Loucy (cell line): ENCODE measurements at regions not wholly inside any gene's neighbourhood (a gene's known extent, or its start where the extent isn't known, plus 50 kb on each side); places are given as distances from the start of the nearest gene placed in this dataset.

Source experiments
- H2AFZ ChIP-seq: fragments of 200-600 bp; sonication (generic); 2 replicates; pipeline ENCODE4 v1.6.0; 2016; ENCODE audit warnings: antibody characterized with exemption, mild to moderate bottlenecking, low read length, moderate library complexity
- H3F3A ChIP-seq: fragments of 200-600 bp; 2 replicates; pipeline ENCODE4 v1.6.0; 2016; ENCODE audit warnings: antibody characterized with exemption, low read depth, mild to moderate bottlenecking
- H3K27me3 ChIP-seq: fragments of 200-600 bp; sonication (generic); 2 replicates; pipeline ENCODE4 v1.6.1; 2014; ENCODE audit warnings: low read length, mild to moderate bottlenecking; ENCODE audit not compliant: insufficient read depth, poor library complexity, severe bottlenecking
- H3K36me3 ChIP-seq: fragments of 200-600 bp; sonication (generic); 2 replicates; pipeline ENCODE4 v1.6.1; 2016; ENCODE audit warnings: low read length; ENCODE audit not compliant: insufficient read depth
- H3K4me1 ChIP-seq: fragments of 200-600 bp; sonication (generic); 2 replicates; pipeline ENCODE4 v1.5.1; 2014; ENCODE audit warnings: low read length, mild to moderate bottlenecking; ENCODE audit not compliant: insufficient read depth, poor library complexity, severe bottlenecking
- H3K4me2 ChIP-seq: fragments of 200-600 bp; sonication (generic); 2 replicates; pipeline ENCODE4 v1.6.0; 2014; ENCODE audit warnings: antibody characterized with exemption, low read length, low read depth, mild to moderate bottlenecking; ENCODE audit not compliant: poor library complexity, severe bottlenecking
- H3K4me3 ChIP-seq: fragments of 200-600 bp; sonication (generic); 2 replicates; pipeline ENCODE4 v1.5.1; 2014; ENCODE audit warnings: low read length, mild to moderate bottlenecking, mixed read lengths; ENCODE audit not compliant: poor library complexity, severe bottlenecking
- H3K79me2 ChIP-seq: fragments of 200-600 bp; sonication (generic); 2 replicates; pipeline ENCODE4 v1.6.1; 2014; ENCODE audit warnings: low read length; ENCODE audit not compliant: insufficient read depth
- H3K9ac ChIP-seq: fragments of 200-600 bp; sonication (generic); 2 replicates; pipeline ENCODE4 v1.6.0; 2014; ENCODE audit warnings: mild to moderate bottlenecking, low read depth, low read length, moderate library complexity; ENCODE audit not compliant: poor library complexity, severe bottlenecking
- H3K9me2 ChIP-seq: fragments of 200-600 bp; sonication (generic); replicated peaks from 2 replicates; pipeline ENCODE4 v1.6.1; 2016; ENCODE audit warnings: low read depth, low read length, mixed read lengths
- H3K9me3 ChIP-seq: fragments of 200-600 bp; sonication (generic); 2 replicates; pipeline ENCODE4 v1.6.1; 2014; ENCODE audit warnings: mild to moderate bottlenecking, antibody characterized with exemption, low read length, low read depth; ENCODE audit not compliant: insufficient read depth
- H4K20me1 ChIP-seq: fragments of 200-600 bp; sonication (generic); 2 replicates; pipeline ENCODE4 v1.6.0; 2014; ENCODE audit warnings: antibody characterized with exemption, low read length, mild to moderate bottlenecking; ENCODE audit not compliant: insufficient read depth, poor library complexity, severe bottlenecking
- CTCF ChIP-seq: fragments of 200-600 bp; sonication (generic); conservative IDR thresholded peaks from 2 replicates; pipeline ENCODE4 v1.5.1; 2014; ENCODE audit warnings: mild to moderate bottlenecking, antibody characterized with exemption, low read length
- EZH2phosphoT487 ChIP-seq: fragments of 200-600 bp; IDR thresholded peaks from 2 replicates; pipeline ENCODE4 v1.6.1; 2018; ENCODE audit warnings: antibody characterized with exemption, mild to moderate bottlenecking, moderate library complexity, borderline replicate concordance

GRCh38 chr6:118752803-118753202 lies 101.4 kb upstream of the CEP85L start:
- Histone ChIP-seq H3K79me2 (no peaks in the 10 kb centered on the region), H3K36me3 (no peaks in the 10 kb centered on the region), H3K4me2 (no peak overlapping the region), H3K9ac (no peak overlapping the region), H3F3A (peaks cover 3% of the 10 kb centered on the region; the same call in 1 of the 2 replicates), H2AFZ (no peak overlapping the region), H3K27me3 (no peaks in the 10 kb centered on the region), H4K20me1 (no peaks in the 10 kb centered on the region), H3K9me2 (no peaks in the 10 kb centered on the region), H3K4me3 (no peak overlapping the region), H3K4me1 (peaks cover 25% of the 10 kb centered on the region), H3K9me3 (no peaks in the 10 kb centered on the region)
- TF ChIP-seq CTCF (no peak), EZH2phosphoT487 (no peak)

GRCh38 chr6:118751072-118751471 lies 99.7 kb upstream of the CEP85L start:
- H3K36me3 ChIP-seq, result no peaks in the 10 kb centered on the region
- no peaks in the 10 kb centered on the region for H3K27me3 ChIP-seq
- no peak for TF ChIP-seq CTCF
- no peak for TF ChIP-seq EZH2phosphoT487
- H3K79me2 ChIP-seq, result no peaks in the 10 kb centered on the region
- H3K4me2 ChIP-seq, result no peak overlapping the region
- H3K4me3 ChIP-seq, result no peak overlapping the region
- H3K9me2 ChIP-seq, result no peaks in the 10 kb centered on the region
- no peak overlapping the region for H2AFZ ChIP-seq
- peaks cover 40% of the 10 kb centered on the region for H3K4me1 ChIP-seq
- H3K9ac ChIP-seq, result no peak overlapping the region
- H4K20me1 ChIP-seq, result no peaks in the 10 kb centered on the region
- H3F3A ChIP-seq, result peaks cover 7% of the 10 kb centered on the region; the same call in 1 of the 2 replicates
- H3K9me3 ChIP-seq, result no peaks in the 10 kb centered on the region

GRCh38 chr6:118750143-118750542 lies 98.8 kb upstream of the CEP85L start:
- H3F3A ChIP-seq, result peaks cover 7% of the 10 kb centered on the region; the same call in 1 of the 2 replicates
- H2AFZ ChIP-seq, result no peak overlapping the region
- peaks cover 41% of the 10 kb centered on the region for H3K4me1 ChIP-seq
- H3K4me3 ChIP-seq, result no peak overlapping the region
- TF ChIP-seq CTCF, result no peak
- no peak for TF ChIP-seq EZH2phosphoT487
- no peaks in the 10 kb centered on the region for H4K20me1 ChIP-seq
- no peaks in the 10 kb centered on the region for H3K9me2 ChIP-seq
- H3K9me3 ChIP-seq, result no peaks in the 10 kb centered on the region
- no peak overlapping the region for H3K4me2 ChIP-seq
- no peak overlapping the region for H3K9ac ChIP-seq
- no peaks in the 10 kb centered on the region for H3K79me2 ChIP-seq
- no peaks in the 10 kb centered on the region for H3K36me3 ChIP-seq
- H3K27me3 ChIP-seq, result no peaks in the 10 kb centered on the region
